GM12878 (cell line): ENCODE measurements at regions not wholly inside any gene's neighbourhood (a gene's known extent, or its start where the extent isn't known, plus 50 kb on each side); places are given as distances from the start of the nearest gene placed in this dataset.

Experiments
- ATAC-seq: fragments of 200-7000 bp; cut with Tn5 transposase; 3 replicates; pipeline ENCODE4 v1.9.1; 2020; ENCODE audit warnings: mild to moderate bottlenecking, moderate library complexity
- BruUV-seq: library from RNA; stranded (reverse); fragments of 400-500 nt; replicated peaks from 2 replicates; lab custom pipeline; 2021; lab: Mats Ljungman, UMichigan
- CTCF ChIA-PET: fragments of 300-600 bp; sonication (Branson Sonifier 250); formaldehyde crosslinking; extraction: SDS; loops from one replicate; lab custom pipeline; 2021; ENCODE audit warnings: inconsistent platforms; lab: Yijun Ruan, JAX
- POLR2A ChIA-PET: fragments of 350-600 bp; formaldehyde crosslinking; extraction: SDS; loops from one replicate; lab custom pipeline; 2021; ENCODE audit warnings: inconsistent platforms; lab: Charles Lee
- RAD21 ChIA-PET: fragments of 300-600 bp; sonication (Branson Sonifier 250); formaldehyde crosslinking; loops from one replicate; lab custom pipeline; 2023; ENCODE audit warnings: antibody characterized with exemption; ENCODE audit not compliant: unreplicated experiment; lab: Charles Lee
- SMC1A ChIA-PET: fragments of 300-600 bp; sonication (Branson Sonifier 250); formaldehyde crosslinking; loops from one replicate; lab custom pipeline; 2023; ENCODE audit not compliant: unreplicated experiment, uncharacterized antibody; lab: Charles Lee
- DNase-seq: peaks from one replicate; pipeline ENCODE4 v3.0.0-alpha.2; 2011; ENCODE audit warnings: low read depth, low spot score
- FAIRE-seq: peaks from 3 replicates; lab custom pipeline; 2011; peaks lifted over from hg19 to GRCh38; lab: Jason Lieb, UNC
- H2AFZ ChIP-seq: 2 replicates; pipeline ENCODE4 v1.6.0; 2011; ENCODE audit warnings: low read depth, low read length, control low read depth; ENCODE audit not compliant: control insufficient read depth
- H3K27ac ChIP-seq: 2 replicates; pipeline ENCODE4 v1.5.1; 2011; ENCODE audit warnings: control low read depth; ENCODE audit not compliant: control insufficient read depth, insufficient read depth
- H3K27me3 ChIP-seq, 2 experiments: replicated peaks in 1 of 2; 2 replicates each; pipeline versions ENCODE4 v1.6.0 to v1.6.1; 2011; ENCODE audit warnings: low read length in 1 of 2; ENCODE audit not compliant: control insufficient read depth in 2 of 2, insufficient read depth in 2 of 2
- H3K36me3 ChIP-seq, 2 experiments: 2 replicates each; pipeline ENCODE4 v1.5.1; 2011; ENCODE audit warnings: low read length in 1 of 2; ENCODE audit not compliant: control insufficient read depth in 2 of 2, insufficient read depth in 2 of 2
- H3K4me1 ChIP-seq: 2 replicates; pipeline ENCODE4 v1.6.1; 2011; ENCODE audit warnings: mild to moderate bottlenecking, low read length, moderate library complexity, mixed read lengths; ENCODE audit not compliant: control insufficient read depth, insufficient read depth
- H3K4me2 ChIP-seq: 2 replicates; pipeline ENCODE4 v1.6.0; 2011; ENCODE audit warnings: control low read depth; ENCODE audit not compliant: control insufficient read depth, insufficient read depth
- H3K4me3 ChIP-seq: fragments of 200-600 bp; sonication (generic); 2 replicates; pipeline ENCODE4 v1.5.1; 2016
- H3K79me2 ChIP-seq: 2 replicates; pipeline ENCODE4 v1.6.0; 2011; ENCODE audit warnings: low read length; ENCODE audit not compliant: control insufficient read depth, insufficient read depth
- H3K9ac ChIP-seq: 2 replicates; pipeline ENCODE4 v1.8.0; 2011; ENCODE audit warnings: low read length, control low read depth, mixed read lengths; ENCODE audit not compliant: control insufficient read depth, insufficient read depth
- H3K9me3 ChIP-seq: replicated peaks from 3 replicates; pipeline ENCODE4 v1.5.1; 2011; ENCODE audit warnings: mild to moderate bottlenecking, low read length; ENCODE audit not compliant: control insufficient read depth, insufficient read depth
- H4K20me1 ChIP-seq: 2 replicates; pipeline ENCODE4 v1.6.0; 2011; ENCODE audit not compliant: control insufficient read depth, insufficient read depth
- HCFC1 ChIP-seq: fragments of 150-350 bp; IDR thresholded peaks from 2 replicates; pipeline ENCODE4 v1.6.1; 2014; ENCODE audit warnings: low read length
- IRF3 ChIP-seq: fragments of 450-650 bp; IDR thresholded peaks from 2 replicates; pipeline ENCODE4 v1.6.1; 2014; ENCODE audit warnings: mild to moderate bottlenecking
- KLF5 ChIP-seq: fragments of 450-650 bp; IDR thresholded peaks from 2 replicates; pipeline ENCODE4 v1.6.1; 2014; ENCODE audit warnings: mild to moderate bottlenecking; ENCODE audit not compliant: partially characterized antibody
- NR2C2 ChIP-seq: IDR thresholded peaks from 2 replicates; pipeline ENCODE4 v1.6.1; 2011; ENCODE audit warnings: borderline replicate concordance, low read depth; ENCODE audit not compliant: control insufficient read depth, insufficient read length
- POLR2AphosphoS2 ChIP-seq: IDR thresholded peaks from 2 replicates; pipeline ENCODE4 v1.6.1; 2011; ENCODE audit warnings: low read depth, mild to moderate bottlenecking, low read length, improper control_type of control experiment, moderate library complexity
- RAD21 ChIP-seq: IDR thresholded peaks from 2 replicates; pipeline ENCODE4 v1.6.1; 2011; ENCODE audit warnings: mild to moderate bottlenecking, low read depth, low read length, moderate library complexity; ENCODE audit not compliant: insufficient read depth
- RBBP5 ChIP-seq: fragments of 200-600 bp; sonication (generic); conservative IDR thresholded peaks from 2 replicates; pipeline ENCODE4 v1.6.1; 2016
- SKIL ChIP-seq: fragments of 450-650 bp; IDR thresholded peaks from 2 replicates; pipeline ENCODE4 v1.6.1; 2017; ENCODE audit warnings: mild to moderate bottlenecking, low read depth, inconsistent platforms; ENCODE audit not compliant: poor library complexity, severe bottlenecking
- SRF ChIP-seq, 2 experiments: IDR thresholded peaks; 2 replicates each; pipeline ENCODE4 v1.6.1; 2011; ENCODE audit warnings: low read depth in 2 of 2, low read length in 2 of 2, mild to moderate bottlenecking in 1 of 2, moderate library complexity in 1 of 2
- SUPT20H ChIP-seq: IDR thresholded peaks from 2 replicates; pipeline ENCODE4 v1.6.1; 2011; ENCODE audit warnings: low read depth, mild to moderate bottlenecking, low read length, moderate library complexity, borderline replicate concordance; ENCODE audit not compliant: control insufficient read depth
- YY1 ChIP-seq: IDR thresholded peaks from 2 replicates; pipeline ENCODE4 v1.6.1; 2011; ENCODE audit warnings: low read depth, mild to moderate bottlenecking, low read length
- ZNF217 ChIP-seq: fragments of 450-650 bp; IDR thresholded peaks from 2 replicates; pipeline ENCODE4 v1.6.1; 2017; ENCODE audit warnings: antibody characterized with exemption, mild to moderate bottlenecking
- WGBS: methylation state at CpG from one replicate; pipeline ENCODE4 v1.1.6; 2016; ENCODE audit warnings: low lambda C conversion rate; ENCODE audit not compliant: insufficient replicate concordance, insufficient coverage; ENCODE audit errors: missing lambda C conversion rate; 5-methylcytosine and 5-hydroxymethylcytosine counted together
- in situ Hi-C: fragments of 300-500 bp; cut with MboI; formaldehyde crosslinking; loops from 9 replicates; pipeline ENCODE4 v1.14.3; 2018; ENCODE audit warnings: mixed read lengths
- intact Hi-C: fragments of 100-400 bp; cut with micrococcal nuclease; formaldehyde crosslinking; loops from one replicate; pipeline ENCODE4 v1.14.2; 2022; ENCODE audit not compliant: unreplicated experiment
- TF ChIP-seq, protein P1 (sequence below): IDR thresholded peaks from 2 replicates; pipeline ENCODE4 v1.6.1; 2011; ENCODE audit warnings: mild to moderate bottlenecking, low read depth, low read length, moderate library complexity; ENCODE audit not compliant: insufficient replicate concordance

DNA sequence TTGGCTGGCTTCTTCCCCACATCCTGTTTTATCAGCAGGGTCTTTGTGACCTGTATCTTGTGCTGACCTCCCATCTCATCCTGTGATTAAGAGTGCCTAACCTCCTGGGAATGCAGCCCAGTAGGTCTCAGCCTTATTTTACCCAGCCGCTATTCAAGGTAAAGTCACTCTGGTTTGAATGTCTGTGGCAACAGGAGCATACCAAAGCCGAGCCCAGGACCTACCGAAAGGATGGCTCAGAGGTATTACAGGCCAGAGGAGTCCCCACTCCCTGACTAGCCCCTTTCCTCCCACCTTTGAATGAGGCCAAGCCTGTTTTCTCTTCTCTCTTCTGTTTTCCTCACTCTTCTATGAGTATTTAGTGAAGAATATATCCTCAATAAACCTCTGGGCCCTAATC is 271.3 kb downstream of the OSTF1 start:
- H3K36me3 ChIP-seq, result no peaks in the 10 kb centered on the region
- no peaks in the 10 kb centered on the region for H4K20me1 ChIP-seq
- 40% methylated on average over 3 of the region's 3 CpGs for WGBS
- no TSS peak for BruUV-seq
- ChIA-PET POLR2A (no interaction called here), SMC1A (no interaction called here), RAD21 (no interaction called here), CTCF (no interaction called here)
- H3K9me3 ChIP-seq, result no peaks in the 10 kb centered on the region; the same call in 2 of the 3 replicates
- intact Hi-C loops, result no loop called here
- FAIRE-seq (no peak), ATAC-seq (no peak), DNase-seq (no peak)
- H2AFZ ChIP-seq, result no peak overlapping the region
- H3K4me2 ChIP-seq, result no peak overlapping the region
- no peaks in the 10 kb centered on the region for H3K79me2 ChIP-seq
- H3K4me1 ChIP-seq, result no peaks in the 10 kb centered on the region
- H3K4me3 ChIP-seq, result no peak overlapping the region
- H3K27ac ChIP-seq, result no peak overlapping the region
- no peak overlapping the region for H3K9ac ChIP-seq
- in situ Hi-C loops, result no loop called here
- no peaks in the 10 kb centered on the region for H3K27me3 ChIP-seq
- TF ChIP-seq SKIL (no peak), YY1 (no peak), IRF3 (no peak), ZNF217 (no peak), POLR2AphosphoS2 (no peak), RAD21 (no peak), SRF (IDR thresholded peaks at IDR 0.05; ENCODE audit: low read depth in 2 of 2, low read length in 2 of 2) (no peak), SUPT20H (no peak), NR2C2 (no peak), KLF5 (no peak), RBBP5 (no peak), HCFC1 (no peak)
- TF ChIP-seq, protein P1, sequence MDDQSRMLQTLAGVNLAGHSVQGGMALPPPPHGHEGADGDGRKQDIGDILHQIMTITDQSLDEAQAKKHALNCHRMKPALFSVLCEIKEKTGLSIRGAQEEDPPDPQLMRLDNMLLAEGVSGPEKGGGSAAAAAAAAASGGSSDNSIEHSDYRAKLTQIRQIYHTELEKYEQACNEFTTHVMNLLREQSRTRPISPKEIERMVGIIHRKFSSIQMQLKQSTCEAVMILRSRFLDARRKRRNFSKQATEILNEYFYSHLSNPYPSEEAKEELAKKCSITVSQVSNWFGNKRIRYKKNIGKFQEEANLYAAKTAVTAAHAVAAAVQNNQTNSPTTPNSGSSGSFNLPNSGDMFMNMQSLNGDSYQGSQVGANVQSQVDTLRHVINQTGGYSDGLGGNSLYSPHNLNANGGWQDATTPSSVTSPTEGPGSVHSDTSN, result no peak
